VCaP (cell line): ENCODE measurements at regions not wholly inside any gene's neighbourhood (a gene's known extent, or its start where the extent isn't known, plus 50 kb on each side); places are given as distances from the start of the nearest gene placed in this dataset.

ENCODE experiments used
- H3K27ac ChIP-seq: fragments of 450-650 bp; 2 replicates; pipeline ENCODE4 v1.5.1; 2017
- CTCF ChIP-seq: fragments of 450-650 bp; conservative IDR thresholded peaks from 2 replicates; pipeline ENCODE4 v1.5.1; 2017; ENCODE audit warnings: mild to moderate bottlenecking, moderate library complexity

DNA sequence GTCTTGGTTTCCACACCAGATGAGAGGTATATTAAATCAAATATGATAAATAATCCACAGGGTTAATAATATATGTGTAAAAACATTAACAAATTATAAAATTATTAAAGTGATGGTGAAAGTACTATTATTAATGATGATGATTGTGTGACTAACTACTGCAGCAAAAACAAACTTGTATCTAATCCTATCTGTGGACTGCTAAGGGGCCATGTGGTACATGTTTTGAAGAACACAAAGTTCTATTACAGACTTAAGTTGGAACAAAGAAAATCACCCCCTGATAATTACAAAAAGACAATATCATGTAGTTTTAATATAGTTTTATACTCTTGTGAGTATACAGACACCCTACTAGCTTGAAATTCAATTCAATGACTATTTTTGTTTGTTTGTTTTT lies 504.2 kb upstream of the NBEA start:
- H3K27ac ChIP-seq: no peak overlapping the region
- no peak for TF ChIP-seq CTCF

- no peak for TF ChIP-seq CTCF
- no peak overlapping the region for H3K27ac ChIP-seq
Observed at GRCh38 chr13:34452831-34453230, 489.2 kb upstream of the NBEA start.

GRCh38 chr13:34458756-34459715 lies 483.0 kb upstream of the NBEA start:
- H3K27ac ChIP-seq: peak overlapping the region; percentile 38
- no peak for TF ChIP-seq CTCF

DNA sequence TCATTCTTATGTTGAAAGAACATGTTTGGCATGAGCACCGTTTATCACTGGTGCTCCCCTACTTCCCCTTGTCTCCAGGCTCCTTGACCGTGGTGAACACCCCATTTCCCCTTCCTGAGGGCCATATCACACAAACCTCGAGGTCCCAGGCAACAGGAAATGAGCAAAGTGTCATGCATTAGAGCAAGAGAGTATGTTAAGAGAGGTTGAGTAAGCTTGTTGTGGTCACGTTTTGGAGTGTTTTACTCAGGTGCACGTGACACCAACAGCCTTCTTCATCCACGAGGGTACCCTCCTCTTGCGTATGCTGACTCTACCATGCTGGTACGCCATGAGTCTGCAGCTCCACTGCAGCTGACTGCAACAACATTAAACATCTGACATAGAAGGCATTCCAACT lies 482.2 kb upstream of the NBEA start:
- peak overlapping the region; percentile 38 for H3K27ac ChIP-seq
- TF ChIP-seq CTCF: no peak

- TF ChIP-seq CTCF: no peak
- no peak overlapping the region for H3K27ac ChIP-seq
Observed at GRCh38 chr13:34462843-34463242, 479.2 kb upstream of the NBEA start.

DNA sequence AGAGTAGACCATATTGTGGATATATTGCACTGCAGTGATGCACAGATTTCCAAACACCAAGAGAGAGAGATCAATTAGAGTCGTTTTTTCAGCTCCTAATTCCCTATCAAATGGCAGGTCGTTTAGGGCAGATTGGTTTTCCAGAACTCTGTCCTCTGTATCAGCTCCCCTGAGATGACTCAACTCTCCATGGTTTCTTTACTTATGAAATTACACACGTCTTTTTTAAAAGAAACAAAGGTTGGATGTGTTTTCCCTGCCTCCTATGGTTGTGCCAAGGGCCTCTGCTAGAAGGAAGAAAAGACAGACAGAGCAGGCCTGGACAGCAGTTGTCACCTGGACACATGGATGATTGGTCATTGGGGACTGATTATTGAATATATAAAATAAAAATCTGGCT lies 478.1 kb upstream of the NBEA start:
- TF ChIP-seq CTCF: no peak
- no peak overlapping the region for H3K27ac ChIP-seq

- no peak overlapping the region for H3K27ac ChIP-seq
- TF ChIP-seq CTCF: no peak
Observed at GRCh38 chr13:34465423-34465922, 476.6 kb upstream of the NBEA start.
